GM12878 (cell line): ENCODE measurements at regions not wholly inside any gene's neighbourhood (a gene's known extent, or its start where the extent isn't known, plus 50 kb on each side); places are given as distances from the start of the nearest gene placed in this dataset.

Experiments
- BACH1 ChIP-seq: fragments of 450-650 bp; IDR thresholded peaks from 2 replicates; pipeline ENCODE4 v1.6.1; 2017; ENCODE audit warnings: mild to moderate bottlenecking, borderline replicate concordance
- EZH2 ChIP-seq: IDR thresholded peaks from 2 replicates; pipeline ENCODE4 v1.6.1; 2012; ENCODE audit warnings: low read depth, mild to moderate bottlenecking, control low read depth, inconsistent platforms, low read length, borderline replicate concordance; ENCODE audit not compliant: control insufficient read depth
- POLR2AphosphoS2 ChIP-seq: IDR thresholded peaks from 2 replicates; pipeline ENCODE4 v1.6.1; 2011; ENCODE audit warnings: low read depth, mild to moderate bottlenecking, low read length, improper control_type of control experiment, moderate library complexity
- POLR2AphosphoS5 ChIP-seq: IDR thresholded peaks from 2 replicates; pipeline ENCODE4 v1.6.1; 2011; ENCODE audit warnings: mild to moderate bottlenecking, low read length, inconsistent platforms
- TCF12 ChIP-seq: IDR thresholded peaks from 2 replicates; pipeline ENCODE4 v1.6.1; 2011; ENCODE audit warnings: low read depth, mild to moderate bottlenecking, low read length

DNA sequence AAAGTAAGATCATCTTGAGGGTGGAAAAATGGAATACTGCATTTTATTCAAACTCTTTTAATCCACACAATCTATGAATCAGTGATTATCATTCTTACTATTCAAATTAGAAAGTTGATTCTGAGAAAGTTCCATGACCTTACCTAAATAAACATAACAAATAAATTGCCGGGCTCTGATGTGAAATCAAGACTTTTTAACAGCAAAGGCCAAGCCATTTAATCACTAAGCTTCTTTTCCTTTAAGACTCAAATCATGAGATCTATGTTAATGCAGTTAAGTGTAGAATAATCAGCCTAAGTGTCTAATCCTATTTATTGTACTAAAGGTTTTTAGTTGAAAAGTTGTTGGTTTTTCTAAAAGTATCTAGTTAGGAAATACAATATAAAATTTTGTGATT, 857.0 kb downstream of the SI start:
- TF ChIP-seq BACH1 (no peak), POLR2AphosphoS5 (no peak), EZH2 (no peak), TCF12 (no peak), POLR2AphosphoS2 (no peak)
